Neural progenitor cell (in vitro differentiated cells): ENCODE measurements at regions not wholly inside any gene's neighbourhood (a gene's known extent, or its start where the extent isn't known, plus 50 kb on each side); places are given as distances from the start of the nearest gene placed in this dataset.

Experiments
- DNase-seq: peaks from one replicate; pipeline ENCODE4 v3.0.0-alpha.2; 2016; ENCODE audit warnings: low spot score
- H2AFZ ChIP-seq: fragments of 200-600 bp; sonication (generic); replicated peaks from 2 replicates; pipeline ENCODE4 v1.6.1; 2016; ENCODE audit warnings: antibody characterized with exemption
- H3F3A ChIP-seq: fragments of 200-600 bp; sonication (generic); 2 replicates; pipeline ENCODE4 v1.6.1; 2016; ENCODE audit warnings: antibody characterized with exemption, low read depth
- H3K27ac ChIP-seq: fragments of 200-600 bp; sonication (generic); 2 replicates; pipeline ENCODE4 v1.5.1; 2016; ENCODE audit warnings: mild to moderate bottlenecking
- H3K27me3 ChIP-seq: fragments of 200-600 bp; sonication (generic); 2 replicates; pipeline ENCODE4 v1.6.1; 2016; ENCODE audit warnings: mild to moderate bottlenecking, moderate library complexity
- H3K36me3 ChIP-seq: fragments of 200-600 bp; sonication (generic); 2 replicates; pipeline ENCODE4 v1.5.1; 2016
- H3K4me1 ChIP-seq: fragments of 200-600 bp; sonication (generic); 2 replicates; pipeline ENCODE4 v1.6.1; 2016; ENCODE audit warnings: mixed run types
- H3K4me2 ChIP-seq: fragments of 200-600 bp; sonication (generic); 2 replicates; pipeline ENCODE4 v1.6.1; 2016
- H3K4me3 ChIP-seq: fragments of 200-600 bp; sonication (generic); 2 replicates; pipeline ENCODE4 v1.5.1; 2016
- H3K79me2 ChIP-seq: fragments of 200-600 bp; sonication (generic); 2 replicates; pipeline ENCODE4 v1.6.1; 2016; ENCODE audit warnings: low read depth
- H3K9ac ChIP-seq: fragments of 200-600 bp; sonication (generic); 2 replicates; pipeline ENCODE4 v1.6.1; 2016
- H3K9me3 ChIP-seq: fragments of 200-600 bp; sonication (generic); 2 replicates; pipeline ENCODE4 v1.5.1; 2016; ENCODE audit warnings: low read depth
- H4K20me1 ChIP-seq: fragments of 200-600 bp; sonication (generic); 2 replicates; pipeline ENCODE4 v1.6.1; 2016; ENCODE audit warnings: low read depth
- H3K27ac Mint-ChIP-seq: 3 replicates; pipeline ENCODE4 v1.8.0; 2021; ENCODE audit warnings: mixed read lengths
- H3K27me3 Mint-ChIP-seq: 2 replicates; pipeline ENCODE4 v1.8.0; 2022; ENCODE audit warnings: low read depth, mild to moderate bottlenecking, inconsistent platforms, moderate library complexity, mixed read lengths; ENCODE audit not compliant: insufficient read depth
- H3K36me3 Mint-ChIP-seq: 3 replicates; pipeline ENCODE4 v1.8.0; 2021; ENCODE audit warnings: mixed read lengths
- H3K4me1 Mint-ChIP-seq: 3 replicates; pipeline ENCODE4 v1.8.0; 2021; ENCODE audit warnings: mixed read lengths
- H3K4me3 Mint-ChIP-seq: 3 replicates; pipeline ENCODE4 v1.8.0; 2021; ENCODE audit warnings: mild to moderate bottlenecking, moderate library complexity, mixed read lengths
- H3K9me3 Mint-ChIP-seq: 3 replicates; pipeline ENCODE4 v1.8.0; 2020; ENCODE audit warnings: mixed read lengths
- EZH2 ChIP-seq: fragments of 200-600 bp; sonication (generic); IDR thresholded peaks from 2 replicates; pipeline ENCODE4 v1.6.1; 2017; ENCODE audit warnings: antibody characterized with exemption, mild to moderate bottlenecking, moderate library complexity
- EZH2phosphoT487 ChIP-seq: fragments of 200-600 bp; sonication (generic); IDR thresholded peaks from 2 replicates; pipeline ENCODE4 v1.6.1; 2017; ENCODE audit warnings: antibody characterized with exemption
- TF ChIP-seq, protein P1 (sequence below): fragments of 200-600 bp; sonication (generic); IDR thresholded peaks from 2 replicates; pipeline ENCODE4 v1.5.1; 2017; ENCODE audit warnings: antibody characterized with exemption, mild to moderate bottlenecking

DNA sequence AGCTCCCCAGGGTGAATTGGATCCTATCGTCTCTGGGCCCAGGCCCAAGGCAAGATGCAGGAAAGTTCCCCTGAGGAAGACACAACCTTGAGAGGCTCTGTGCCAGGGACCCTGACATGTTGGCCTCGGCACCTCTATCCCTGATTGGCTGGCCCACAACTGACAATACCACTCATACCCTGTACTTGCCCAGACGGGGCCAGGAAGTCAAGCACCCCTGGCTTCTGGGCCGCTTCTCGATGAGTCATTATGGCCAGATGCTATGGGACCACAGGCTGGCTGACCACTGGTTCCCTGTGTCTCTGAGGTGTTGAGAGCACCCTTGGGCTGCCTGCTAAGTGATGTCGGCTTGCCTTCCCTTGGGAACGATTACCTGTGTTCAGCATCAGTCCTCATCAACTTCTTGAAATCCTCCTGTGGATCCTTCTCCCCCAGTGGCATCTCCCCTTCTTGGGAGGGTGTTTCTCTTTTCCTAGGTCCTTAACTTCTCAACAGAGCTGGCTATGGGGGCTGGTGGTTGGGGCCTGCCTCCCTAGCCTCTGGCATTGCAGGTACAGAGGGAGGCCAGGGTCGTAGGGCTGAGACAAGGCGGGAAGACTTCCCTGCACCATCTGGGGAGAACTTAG, 54.5 kb upstream of the MAMLD1 start:
- H3K9me3 Mint-ChIP-seq = peaks cover 16% of the 10 kb centered on the region
- Histone ChIP-seq H3K27me3 (no peaks in the 10 kb centered on the region), H4K20me1 (no peaks in the 10 kb centered on the region)

DNA sequence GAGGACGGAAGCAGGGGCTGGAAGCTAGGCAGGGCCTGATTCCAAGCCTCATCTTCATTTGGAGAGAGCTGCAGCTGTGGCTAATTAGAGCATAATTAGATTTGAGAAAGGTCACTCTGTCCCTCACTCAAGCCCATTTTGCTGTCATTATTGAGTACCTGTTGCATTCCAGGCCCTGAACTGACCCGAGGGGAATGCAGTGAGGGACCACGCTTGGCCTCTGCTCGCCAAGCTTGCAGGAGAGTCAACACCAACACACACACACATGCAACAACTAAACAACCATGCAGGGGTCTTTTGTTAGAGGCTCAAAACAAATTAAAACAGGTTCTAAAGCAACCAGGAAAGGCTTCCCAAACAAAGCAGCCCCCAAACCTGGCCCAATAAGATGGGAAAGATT, 52.7 kb upstream of the MAMLD1 start:
- no peak overlapping the region for H3K27ac Mint-ChIP-seq
- peaks cover 14% of the 10 kb centered on the region for H3K9me3 Mint-ChIP-seq
- no peaks in the 10 kb centered on the region for H4K20me1 ChIP-seq
- H3K4me1 Mint-ChIP-seq = no peaks in the 10 kb centered on the region
- no peak overlapping the region for H3K9ac ChIP-seq
- H3K27me3 Mint-ChIP-seq = peaks cover 2% of the 10 kb centered on the region
- no peaks in the 10 kb centered on the region for H3K4me1 ChIP-seq
- H3K4me2 ChIP-seq = no peak overlapping the region
- no peaks in the 10 kb centered on the region for H3K9me3 ChIP-seq
- no peak overlapping the region for H3K4me3 Mint-ChIP-seq
- H3F3A ChIP-seq = no peaks in the 10 kb centered on the region
- H3K27ac ChIP-seq = no peak overlapping the region
- DNase-seq = no peak
- no peaks in the 10 kb centered on the region for H3K36me3 ChIP-seq
- H2AFZ ChIP-seq = no peak overlapping the region
- TF ChIP-seq EZH2phosphoT487 (no peak), EZH2 (no peak)
- TF ChIP-seq, protein P1, sequence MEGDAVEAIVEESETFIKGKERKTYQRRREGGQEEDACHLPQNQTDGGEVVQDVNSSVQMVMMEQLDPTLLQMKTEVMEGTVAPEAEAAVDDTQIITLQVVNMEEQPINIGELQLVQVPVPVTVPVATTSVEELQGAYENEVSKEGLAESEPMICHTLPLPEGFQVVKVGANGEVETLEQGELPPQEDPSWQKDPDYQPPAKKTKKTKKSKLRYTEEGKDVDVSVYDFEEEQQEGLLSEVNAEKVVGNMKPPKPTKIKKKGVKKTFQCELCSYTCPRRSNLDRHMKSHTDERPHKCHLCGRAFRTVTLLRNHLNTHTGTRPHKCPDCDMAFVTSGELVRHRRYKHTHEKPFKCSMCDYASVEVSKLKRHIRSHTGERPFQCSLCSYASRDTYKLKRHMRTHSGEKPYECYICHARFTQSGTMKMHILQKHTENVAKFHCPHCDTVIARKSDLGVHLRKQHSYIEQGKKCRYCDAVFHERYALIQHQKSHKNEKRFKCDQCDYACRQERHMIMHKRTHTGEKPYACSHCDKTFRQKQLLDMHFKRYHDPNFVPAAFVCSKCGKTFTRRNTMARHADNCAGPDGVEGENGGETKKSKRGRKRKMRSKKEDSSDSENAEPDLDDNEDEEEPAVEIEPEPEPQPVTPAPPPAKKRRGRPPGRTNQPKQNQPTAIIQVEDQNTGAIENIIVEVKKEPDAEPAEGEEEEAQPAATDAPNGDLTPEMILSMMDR = no peak
- no peaks in the 10 kb centered on the region for H3K79me2 ChIP-seq
- no peak overlapping the region for H3K4me3 ChIP-seq
- no peaks in the 10 kb centered on the region for H3K27me3 ChIP-seq
- peaks cover 2% of the 10 kb centered on the region for H3K36me3 Mint-ChIP-seq

More for the DNA sequence above, 54.5 kb upstream of the MAMLD1 start:
- H3K27ac ChIP-seq = no peak overlapping the region
- no peaks in the 10 kb centered on the region for H3K79me2 ChIP-seq
- no peak overlapping the region for H3K27ac Mint-ChIP-seq
- TF ChIP-seq, protein P1 = no peak
- TF ChIP-seq EZH2phosphoT487 = no peak
- TF ChIP-seq EZH2 = no peak
- no peak overlapping the region for H3K4me2 ChIP-seq
- no peak overlapping the region for H3K4me3 ChIP-seq
- H3K36me3 Mint-ChIP-seq = peaks cover 2% of the 10 kb centered on the region
- H3K4me3 Mint-ChIP-seq = no peak overlapping the region
- H3K9ac ChIP-seq = no peak overlapping the region
- H3F3A ChIP-seq = no peaks in the 10 kb centered on the region
- H3K9me3 ChIP-seq = no peaks in the 10 kb centered on the region
- no peak overlapping the region for H2AFZ ChIP-seq
- H3K4me1 Mint-ChIP-seq = no peaks in the 10 kb centered on the region
- H3K27me3 Mint-ChIP-seq = peaks cover 5% of the 10 kb centered on the region
- no peaks in the 10 kb centered on the region for H3K36me3 ChIP-seq
- no peaks in the 10 kb centered on the region for H3K4me1 ChIP-seq
- DNase-seq = no peak

DNA sequence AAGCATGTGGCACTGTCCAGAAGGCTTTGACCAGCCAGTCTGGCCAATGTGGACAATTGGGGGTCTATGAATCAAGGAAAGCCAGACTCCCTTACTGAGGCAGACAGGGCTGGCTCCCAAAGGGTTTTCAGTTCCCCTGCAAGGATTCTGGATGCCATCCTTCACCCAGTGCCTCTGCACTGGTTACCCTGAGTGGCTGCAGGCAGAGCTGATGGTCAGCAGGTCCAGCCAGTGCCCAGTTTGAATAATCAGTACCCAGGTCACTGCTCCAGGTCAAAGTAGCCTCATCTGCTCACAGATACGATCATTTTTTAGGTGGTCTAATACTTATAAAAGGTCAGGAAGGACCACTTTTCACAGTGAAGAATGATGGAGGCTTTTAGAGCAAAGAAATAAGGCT, 52.2 kb upstream of the MAMLD1 start:
- H3K4me1 ChIP-seq = no peaks in the 10 kb centered on the region
- peaks cover 12% of the 10 kb centered on the region for H3K9me3 Mint-ChIP-seq
- peaks cover 2% of the 10 kb centered on the region for H3K27me3 Mint-ChIP-seq
- no peak overlapping the region for H3K9ac ChIP-seq
- no peaks in the 10 kb centered on the region for H4K20me1 ChIP-seq
- H3K4me3 Mint-ChIP-seq = no peak overlapping the region
- H3K9me3 ChIP-seq = no peaks in the 10 kb centered on the region
- no peak overlapping the region for H2AFZ ChIP-seq
- H3K4me2 ChIP-seq = no peak overlapping the region
- H3K36me3 Mint-ChIP-seq = peaks cover 2% of the 10 kb centered on the region
- no peak overlapping the region for H3K27ac ChIP-seq
- H3F3A ChIP-seq = no peaks in the 10 kb centered on the region
- H3K4me3 ChIP-seq = no peak overlapping the region
- TF ChIP-seq, protein P1 = no peak
- TF ChIP-seq EZH2 (no peak), EZH2phosphoT487 (no peak)
- H3K27me3 ChIP-seq = no peaks in the 10 kb centered on the region
- DNase-seq = no peak
- H3K27ac Mint-ChIP-seq = no peak overlapping the region
- H3K36me3 ChIP-seq = no peaks in the 10 kb centered on the region
- no peaks in the 10 kb centered on the region for H3K79me2 ChIP-seq
- no peaks in the 10 kb centered on the region for H3K4me1 Mint-ChIP-seq
